Esophagus squamous epithelium (tissue), 4 donors: ENCODE measurements at regions not wholly inside any gene's neighbourhood (a gene's known extent, or its start where the extent isn't known, plus 50 kb on each side); places are given as distances from the start of the nearest gene placed in this dataset.

Experiments used
- POLR2A ChIP-seq, 4 donors: fragments of 450-650 bp; IDR thresholded peaks; one replicate each; pipeline ENCODE4 v1.6.1; 2017; ENCODE audit warnings: antibody characterized with exemption in 4 of 4, mild to moderate bottlenecking in 4 of 4, moderate library complexity in 3 of 4
- TF ChIP-seq, protein P1 (sequence below), 6 experiments: fragments of 450-650 bp in 4 of 6; fragments of 200-600 bp in 2 of 6; sonication (generic) in 2 of 6; IDR thresholded peaks; one replicate each; pipeline ENCODE4 v1.5.1; 2016 to 2019; ENCODE audit warnings: antibody characterized with exemption in 6 of 6, mild to moderate bottlenecking in 4 of 6, moderate library complexity in 4 of 6

- TF ChIP-seq, protein P1, sequence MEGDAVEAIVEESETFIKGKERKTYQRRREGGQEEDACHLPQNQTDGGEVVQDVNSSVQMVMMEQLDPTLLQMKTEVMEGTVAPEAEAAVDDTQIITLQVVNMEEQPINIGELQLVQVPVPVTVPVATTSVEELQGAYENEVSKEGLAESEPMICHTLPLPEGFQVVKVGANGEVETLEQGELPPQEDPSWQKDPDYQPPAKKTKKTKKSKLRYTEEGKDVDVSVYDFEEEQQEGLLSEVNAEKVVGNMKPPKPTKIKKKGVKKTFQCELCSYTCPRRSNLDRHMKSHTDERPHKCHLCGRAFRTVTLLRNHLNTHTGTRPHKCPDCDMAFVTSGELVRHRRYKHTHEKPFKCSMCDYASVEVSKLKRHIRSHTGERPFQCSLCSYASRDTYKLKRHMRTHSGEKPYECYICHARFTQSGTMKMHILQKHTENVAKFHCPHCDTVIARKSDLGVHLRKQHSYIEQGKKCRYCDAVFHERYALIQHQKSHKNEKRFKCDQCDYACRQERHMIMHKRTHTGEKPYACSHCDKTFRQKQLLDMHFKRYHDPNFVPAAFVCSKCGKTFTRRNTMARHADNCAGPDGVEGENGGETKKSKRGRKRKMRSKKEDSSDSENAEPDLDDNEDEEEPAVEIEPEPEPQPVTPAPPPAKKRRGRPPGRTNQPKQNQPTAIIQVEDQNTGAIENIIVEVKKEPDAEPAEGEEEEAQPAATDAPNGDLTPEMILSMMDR (IDR thresholded peaks at IDR 0.05): no peak
- TF ChIP-seq POLR2A (IDR thresholded peaks at IDR 0.05): no peak
These were observed 313.4 kb downstream of the LPIN1 start for GRCh38 chr2:12059616-12060441.
